ENCODE measurements at regions not wholly inside any gene's neighbourhood (a gene's known extent, or its start where the extent isn't known, plus 50 kb on each side); places are given as distances from the start of the nearest gene placed in this dataset.

DNA sequence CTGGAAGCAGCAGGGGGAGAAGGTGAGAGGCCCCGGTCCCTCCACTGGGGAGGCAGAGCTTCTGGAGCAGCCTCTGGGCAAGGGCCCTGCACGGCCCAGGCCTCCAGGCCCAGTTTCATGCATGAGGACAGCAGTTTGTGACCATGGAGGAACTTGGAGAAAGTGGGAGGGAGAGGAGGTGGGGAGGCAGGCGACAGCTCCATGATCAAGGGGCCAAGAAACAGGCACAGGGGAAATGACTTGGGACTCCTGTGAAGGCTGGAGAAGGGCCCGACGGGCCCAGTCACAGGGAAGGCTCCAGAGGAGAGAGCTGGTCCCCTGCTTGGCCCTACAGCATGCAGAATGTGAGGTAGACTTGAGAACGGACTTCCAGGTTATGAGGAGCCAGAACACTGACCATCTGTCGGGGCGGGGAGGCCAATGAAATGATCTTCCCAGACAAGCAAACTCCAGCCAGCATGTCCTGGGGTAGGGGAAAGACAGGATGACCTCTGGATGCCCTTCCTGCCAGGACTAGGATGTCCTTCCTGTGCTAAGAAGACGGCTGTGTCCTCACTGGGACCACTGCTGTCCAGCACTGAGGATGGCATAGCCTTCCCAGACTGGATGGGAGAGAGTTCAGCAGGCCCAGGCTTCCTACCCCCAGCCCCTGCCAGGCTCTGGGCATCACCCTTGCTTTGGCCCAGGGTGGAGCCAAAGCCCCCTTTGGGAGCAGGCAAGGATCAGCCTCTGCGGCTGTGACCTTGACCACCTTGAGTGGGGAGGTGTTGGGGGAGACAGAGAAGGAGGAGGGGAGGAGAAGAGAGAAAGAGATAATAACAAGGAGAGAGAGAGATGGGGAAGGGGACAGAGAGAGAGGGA is 548.2 kb downstream of the PTPRU start:
- intact Hi-C loops (cut with DNase I), result no loop called here
- no peak overlapping the region for H3K27ac ChIP-seq
- no peaks in the 10 kb centered on the region for H3K36me3 ChIP-seq
- TF ChIP-seq, protein P1, sequence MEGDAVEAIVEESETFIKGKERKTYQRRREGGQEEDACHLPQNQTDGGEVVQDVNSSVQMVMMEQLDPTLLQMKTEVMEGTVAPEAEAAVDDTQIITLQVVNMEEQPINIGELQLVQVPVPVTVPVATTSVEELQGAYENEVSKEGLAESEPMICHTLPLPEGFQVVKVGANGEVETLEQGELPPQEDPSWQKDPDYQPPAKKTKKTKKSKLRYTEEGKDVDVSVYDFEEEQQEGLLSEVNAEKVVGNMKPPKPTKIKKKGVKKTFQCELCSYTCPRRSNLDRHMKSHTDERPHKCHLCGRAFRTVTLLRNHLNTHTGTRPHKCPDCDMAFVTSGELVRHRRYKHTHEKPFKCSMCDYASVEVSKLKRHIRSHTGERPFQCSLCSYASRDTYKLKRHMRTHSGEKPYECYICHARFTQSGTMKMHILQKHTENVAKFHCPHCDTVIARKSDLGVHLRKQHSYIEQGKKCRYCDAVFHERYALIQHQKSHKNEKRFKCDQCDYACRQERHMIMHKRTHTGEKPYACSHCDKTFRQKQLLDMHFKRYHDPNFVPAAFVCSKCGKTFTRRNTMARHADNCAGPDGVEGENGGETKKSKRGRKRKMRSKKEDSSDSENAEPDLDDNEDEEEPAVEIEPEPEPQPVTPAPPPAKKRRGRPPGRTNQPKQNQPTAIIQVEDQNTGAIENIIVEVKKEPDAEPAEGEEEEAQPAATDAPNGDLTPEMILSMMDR (IDR thresholded peaks at IDR 0.05), result no peak
- no peak overlapping the region for H3K4me3 ChIP-seq
- no peak for DNase-seq (ENCODE audit: low spot score in 2 of 2)
- no peaks in the 10 kb centered on the region for H3K27me3 ChIP-seq
- no peaks in the 10 kb centered on the region for H3K4me1 ChIP-seq
- no peaks in the 10 kb centered on the region for H3K9me3 ChIP-seq

DNA sequence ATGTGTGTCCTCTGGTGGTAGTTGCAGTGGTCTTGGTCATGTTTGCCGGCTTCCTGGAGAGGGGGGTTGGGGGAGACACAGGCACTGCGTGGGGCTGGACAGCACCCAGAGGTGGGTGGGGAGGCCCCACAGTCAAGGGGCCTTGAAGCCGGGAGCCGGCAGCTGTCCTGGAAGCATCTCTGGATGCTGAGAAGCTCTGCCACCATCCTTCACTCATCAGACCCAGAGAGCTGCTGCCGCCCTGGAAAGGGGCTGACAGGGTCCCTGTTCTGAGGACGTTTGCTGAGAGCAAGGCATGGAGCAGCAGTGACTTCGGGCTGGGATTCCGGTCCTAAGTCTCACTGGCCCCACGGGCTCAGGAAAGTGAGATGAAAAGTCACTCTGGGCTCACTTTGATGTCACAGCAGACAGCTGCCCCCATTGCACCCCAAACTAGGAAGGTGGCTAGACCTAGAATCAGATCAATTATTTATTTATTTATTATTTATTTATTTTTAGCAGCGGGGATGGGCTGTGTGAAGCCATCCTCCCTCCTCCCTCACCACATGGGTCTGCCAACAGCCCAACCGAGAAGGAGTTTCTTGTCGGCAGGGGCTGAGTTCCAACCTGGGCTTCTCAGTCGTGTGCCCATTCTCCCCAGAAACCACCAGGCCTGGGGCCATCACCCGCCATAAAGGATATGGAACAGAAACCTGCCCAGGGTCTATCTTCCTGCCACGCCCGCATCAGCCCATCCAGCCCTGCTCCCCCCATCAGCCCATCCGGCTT is 547.4 kb downstream of the PTPRU start:
- Histone ChIP-seq H3K36me3 (no peaks in the 10 kb centered on the region), H3K4me3 (no peak overlapping the region), H3K9me3 (no peaks in the 10 kb centered on the region), H3K27ac (no peak overlapping the region), H3K27me3 (no peaks in the 10 kb centered on the region), H3K4me1 (no peaks in the 10 kb centered on the region)
- no peak for DNase-seq (ENCODE audit: low spot score in 2 of 2)
- TF ChIP-seq, protein P1 (IDR thresholded peaks at IDR 0.05), result no peak
- intact Hi-C loops (cut with DNase I), result no loop called here

GRCh38 chr1:29782846-29783507 is 546.7 kb downstream of the PTPRU start:
- no peaks in the 10 kb centered on the region for H3K9me3 ChIP-seq
- no peak for DNase-seq (ENCODE audit: low spot score in 2 of 2)
- no peaks in the 10 kb centered on the region for H3K4me1 ChIP-seq
- TF ChIP-seq, protein P1 (IDR thresholded peaks at IDR 0.05), result no peak
- H3K27me3 ChIP-seq, result no peaks in the 10 kb centered on the region
- H3K36me3 ChIP-seq, result no peaks in the 10 kb centered on the region
- H3K27ac ChIP-seq, result no peak overlapping the region
- H3K4me3 ChIP-seq, result no peak overlapping the region
- intact Hi-C loops (cut with DNase I), result no loop called here

GRCh38 chr1:29779146-29779545 is 542.8 kb downstream of the PTPRU start:
- no peaks in the 10 kb centered on the region for H3K27me3 ChIP-seq

DNA sequence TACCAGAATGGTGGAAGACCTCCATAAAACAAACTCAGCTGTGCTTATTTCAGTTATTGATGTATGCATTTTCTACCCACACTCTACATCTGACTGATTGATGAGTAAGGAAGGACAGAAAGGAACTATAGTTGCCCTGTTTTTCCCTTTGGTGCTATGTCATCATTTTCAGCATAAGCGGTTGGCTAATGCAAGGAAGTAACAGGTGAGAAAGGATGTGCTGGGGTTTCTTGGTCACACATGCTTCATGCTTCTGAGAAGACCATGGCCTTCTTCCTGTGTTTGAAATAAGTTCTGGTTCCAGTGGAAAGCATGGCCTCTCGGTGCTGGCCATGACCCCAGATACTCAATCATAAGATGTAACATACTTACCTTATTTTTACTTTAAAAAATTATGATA is 541.2 kb downstream of the PTPRU start:
- H3K4me1 ChIP-seq, result no peaks in the 10 kb centered on the region
- H3K36me3 ChIP-seq, result no peaks in the 10 kb centered on the region
- TF ChIP-seq, protein P1 (IDR thresholded peaks at IDR 0.05), result no peak
- no peak overlapping the region for H3K27ac ChIP-seq
- no peak for DNase-seq (ENCODE audit: low spot score in 2 of 2)
- H3K9me3 ChIP-seq, result peaks cover 0 to 4% of the 10 kb centered on the region in 2 donors
- H3K4me3 ChIP-seq, result no peak overlapping the region
- intact Hi-C loops (cut with DNase I), result no loop called here
- no peaks in the 10 kb centered on the region for H3K27me3 ChIP-seq

More at GRCh38 chr1:29779146-29779545, 542.8 kb downstream of the PTPRU start:
- Histone ChIP-seq H3K36me3 (no peaks in the 10 kb centered on the region), H3K4me1 (no peaks in the 10 kb centered on the region), H3K9me3 (peaks cover 0 to 4% of the 10 kb centered on the region in 2 donors), H3K4me3 (no peak overlapping the region), H3K27ac (no peak overlapping the region)
- intact Hi-C loops (cut with DNase I), result no loop called here
- DNase-seq (ENCODE audit: low spot score in 2 of 2), result no peak
- TF ChIP-seq, protein P1 (IDR thresholded peaks at IDR 0.05), result no peak
